Keratinocyte (primary cell): ENCODE measurements at regions not wholly inside any gene's neighbourhood (a gene's known extent, or its start where the extent isn't known, plus 50 kb on each side); places are given as distances from the start of the nearest gene placed in this dataset.

ENCODE experiments used
- DNase-seq: peaks from one replicate; pipeline ENCODE4 v3.0.0-alpha.2; 2011; ENCODE audit warnings: low read depth, missing footprints, low spot score
- FAIRE-seq: peaks from 2 replicates; lab custom pipeline; 2011; peaks lifted over from hg19 to GRCh38; lab: Jason Lieb, UNC
- H2AFZ ChIP-seq: 2 replicates; pipeline ENCODE4 v1.6.0; 2012; ENCODE audit warnings: low read length, control low read depth, inconsistent platforms; ENCODE audit not compliant: control insufficient read depth
- H3K27ac ChIP-seq: 2 replicates; pipeline ENCODE4 v1.5.1; 2011; ENCODE audit warnings: low read length; ENCODE audit not compliant: control insufficient read depth, insufficient read depth
- H3K27me3 ChIP-seq: 3 replicates; pipeline ENCODE4 v1.6.0; 2011; ENCODE audit warnings: low read length; ENCODE audit not compliant: control insufficient read depth, insufficient read depth; ENCODE audit errors: extremely low read depth
- H3K36me3 ChIP-seq, 2 experiments: 2 replicates in 1 of 2; 3 replicates in 1 of 2; pipeline ENCODE4 v1.5.1; 2011; ENCODE audit warnings: low read length in 2 of 2, mild to moderate bottlenecking in 1 of 2; ENCODE audit not compliant: control insufficient read depth in 2 of 2, insufficient read depth in 2 of 2; ENCODE audit errors: extremely low read depth in 1 of 2
- H3K4me1 ChIP-seq: 3 replicates; pipeline ENCODE4 v1.5.1; 2011; ENCODE audit warnings: low read length; ENCODE audit not compliant: control insufficient read depth, insufficient read depth; ENCODE audit errors: extremely low read depth
- H3K4me2 ChIP-seq: 3 replicates; pipeline ENCODE4 v1.6.0; 2011; ENCODE audit warnings: low read depth, low read length; ENCODE audit not compliant: control insufficient read depth, insufficient read depth; ENCODE audit errors: extremely low read depth
- H3K4me3 ChIP-seq, 3 experiments: fragments of 200-600 bp in 1 of 3; sonication (generic) in 1 of 3; 2 replicates in 2 of 3; 3 replicates in 1 of 3; pipeline ENCODE4 v1.5.1; 2011 to 2016; ENCODE audit warnings: low read length in 3 of 3, mild to moderate bottlenecking in 3 of 3, control low read depth in 2 of 3, inconsistent platforms in 1 of 3, low read depth in 1 of 3, mixed read lengths in 1 of 3, mixed run types in 1 of 3, moderate library complexity in 1 of 3; ENCODE audit not compliant: control insufficient read depth in 2 of 3, insufficient read depth in 2 of 3; ENCODE audit errors: extremely low read depth in 1 of 3
- H3K79me2 ChIP-seq: 2 replicates; pipeline ENCODE4 v1.6.0; 2012; ENCODE audit warnings: low read length; ENCODE audit not compliant: control insufficient read depth, insufficient read depth
- H3K9ac ChIP-seq: 3 replicates; pipeline ENCODE4 v1.6.0; 2011; ENCODE audit warnings: low read length; ENCODE audit not compliant: control insufficient read depth, insufficient read depth; ENCODE audit errors: extremely low read depth
- H3K9me1 ChIP-seq: 3 replicates; pipeline ENCODE4 v1.6.0; 2011; ENCODE audit warnings: low read length; ENCODE audit not compliant: control insufficient read depth, insufficient read depth; ENCODE audit errors: extremely low read depth
- H3K9me3 ChIP-seq: 2 replicates; pipeline ENCODE4 v1.5.1; 2012; ENCODE audit warnings: low read depth, low read length; ENCODE audit not compliant: control insufficient read depth
- H4K20me1 ChIP-seq: 3 replicates; pipeline ENCODE4 v1.6.0; 2011; ENCODE audit warnings: low read length; ENCODE audit not compliant: control insufficient read depth, insufficient read depth; ENCODE audit errors: extremely low read depth
- EZH2 ChIP-seq: IDR thresholded peaks from one replicate; pipeline ENCODE4 v1.6.1; 2012; ENCODE audit warnings: inconsistent platforms, mild to moderate bottlenecking, low read length, moderate library complexity
- dilution Hi-C: fragments of 300-500 bp; cut with MboI; formaldehyde crosslinking; loops from one replicate; pipeline ENCODE4 v1.7.0; 2020; ENCODE audit warnings: low sequenced_read_pairs; ENCODE audit not compliant: extremely low pct_ligation_motif_present
- TF ChIP-seq, protein P1 (sequence below), 3 experiments: IDR thresholded peaks in 1 of 3; conservative IDR thresholded peaks in 1 of 3; optimal IDR thresholded peaks in 1 of 3; 2 replicates in 2 of 3; 3 replicates in 1 of 3; pipeline versions ENCODE3 to v1.5.1; 2011; ENCODE audit warnings: low read length in 3 of 3, mild to moderate bottlenecking in 3 of 3, moderate library complexity in 2 of 3, control low read depth in 1 of 3, inconsistent platforms in 1 of 3; ENCODE audit not compliant: insufficient read depth in 2 of 3; ENCODE audit errors: extremely low read depth in 1 of 3

DNA sequence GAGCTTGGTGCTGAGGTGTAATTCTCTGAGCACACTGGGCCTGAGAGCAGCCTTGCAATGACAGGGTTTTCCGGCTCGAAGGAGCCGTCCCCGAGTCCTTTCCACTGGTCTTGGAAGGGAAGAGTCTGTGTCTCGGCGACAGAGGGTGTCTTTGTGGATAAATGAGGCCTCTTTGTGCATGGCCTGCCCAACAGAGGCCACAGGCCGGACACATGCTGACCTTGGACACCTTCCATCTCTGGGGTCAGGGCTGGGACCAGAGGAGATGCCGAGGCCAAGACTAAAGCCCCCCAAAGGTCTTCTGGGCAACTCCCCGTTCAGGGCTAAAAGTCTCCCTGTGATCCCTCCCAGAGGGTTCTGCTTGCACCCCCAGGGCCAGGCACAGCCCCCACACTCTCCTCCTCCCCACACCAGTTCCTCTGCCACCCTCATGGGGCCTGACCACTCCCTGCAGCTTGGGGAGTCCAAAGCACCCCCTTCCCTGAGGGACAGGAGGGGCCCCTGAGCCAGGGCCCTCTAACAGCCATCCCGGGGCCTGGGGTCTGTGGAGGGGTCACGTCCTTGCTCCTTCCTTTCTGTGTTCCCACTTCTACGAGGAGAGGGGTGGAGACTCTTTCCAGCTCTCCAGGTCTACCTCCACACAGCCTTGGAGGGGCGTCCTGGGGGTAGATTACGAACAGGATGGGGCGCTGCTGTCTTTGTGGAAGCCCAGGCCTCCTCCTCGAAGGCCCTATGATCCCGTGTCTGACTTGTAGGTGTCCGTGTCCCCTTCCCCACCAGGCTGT is 130.6 kb upstream of the FAM20C start:
- Histone ChIP-seq H4K20me1 (no peaks in the 10 kb centered on the region), H2AFZ (no peak overlapping the region), H3K4me3 (no peak overlapping the region), H3K79me2 (no peaks in the 10 kb centered on the region), H3K9me3 (no peaks in the 10 kb centered on the region), H3K36me3 (no peaks in the 10 kb centered on the region), H3K9me1 (no peaks in the 10 kb centered on the region), H3K27ac (no peak overlapping the region), H3K27me3 (peaks cover 11% of the 10 kb centered on the region), H3K9ac (no peak overlapping the region), H3K4me2 (no peak overlapping the region), H3K4me1 (no peaks in the 10 kb centered on the region)
- FAIRE-seq = no peak
- DNase-seq = no peak
- dilution Hi-C loops = no loop called here
- TF ChIP-seq, protein P1, sequence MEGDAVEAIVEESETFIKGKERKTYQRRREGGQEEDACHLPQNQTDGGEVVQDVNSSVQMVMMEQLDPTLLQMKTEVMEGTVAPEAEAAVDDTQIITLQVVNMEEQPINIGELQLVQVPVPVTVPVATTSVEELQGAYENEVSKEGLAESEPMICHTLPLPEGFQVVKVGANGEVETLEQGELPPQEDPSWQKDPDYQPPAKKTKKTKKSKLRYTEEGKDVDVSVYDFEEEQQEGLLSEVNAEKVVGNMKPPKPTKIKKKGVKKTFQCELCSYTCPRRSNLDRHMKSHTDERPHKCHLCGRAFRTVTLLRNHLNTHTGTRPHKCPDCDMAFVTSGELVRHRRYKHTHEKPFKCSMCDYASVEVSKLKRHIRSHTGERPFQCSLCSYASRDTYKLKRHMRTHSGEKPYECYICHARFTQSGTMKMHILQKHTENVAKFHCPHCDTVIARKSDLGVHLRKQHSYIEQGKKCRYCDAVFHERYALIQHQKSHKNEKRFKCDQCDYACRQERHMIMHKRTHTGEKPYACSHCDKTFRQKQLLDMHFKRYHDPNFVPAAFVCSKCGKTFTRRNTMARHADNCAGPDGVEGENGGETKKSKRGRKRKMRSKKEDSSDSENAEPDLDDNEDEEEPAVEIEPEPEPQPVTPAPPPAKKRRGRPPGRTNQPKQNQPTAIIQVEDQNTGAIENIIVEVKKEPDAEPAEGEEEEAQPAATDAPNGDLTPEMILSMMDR (optimal IDR thresholded peaks at IDR 0.05 in 1 of 3, IDR thresholded peaks at IDR 0.05 in 1 of 3, conservative IDR thresholded peaks at IDR 0.05 in 1 of 3; ENCODE audit: extremely low read depth in 1 of 3, insufficient read depth in 2 of 3, low read length in 3 of 3) = no peak
- no peak for TF ChIP-seq EZH2

DNA sequence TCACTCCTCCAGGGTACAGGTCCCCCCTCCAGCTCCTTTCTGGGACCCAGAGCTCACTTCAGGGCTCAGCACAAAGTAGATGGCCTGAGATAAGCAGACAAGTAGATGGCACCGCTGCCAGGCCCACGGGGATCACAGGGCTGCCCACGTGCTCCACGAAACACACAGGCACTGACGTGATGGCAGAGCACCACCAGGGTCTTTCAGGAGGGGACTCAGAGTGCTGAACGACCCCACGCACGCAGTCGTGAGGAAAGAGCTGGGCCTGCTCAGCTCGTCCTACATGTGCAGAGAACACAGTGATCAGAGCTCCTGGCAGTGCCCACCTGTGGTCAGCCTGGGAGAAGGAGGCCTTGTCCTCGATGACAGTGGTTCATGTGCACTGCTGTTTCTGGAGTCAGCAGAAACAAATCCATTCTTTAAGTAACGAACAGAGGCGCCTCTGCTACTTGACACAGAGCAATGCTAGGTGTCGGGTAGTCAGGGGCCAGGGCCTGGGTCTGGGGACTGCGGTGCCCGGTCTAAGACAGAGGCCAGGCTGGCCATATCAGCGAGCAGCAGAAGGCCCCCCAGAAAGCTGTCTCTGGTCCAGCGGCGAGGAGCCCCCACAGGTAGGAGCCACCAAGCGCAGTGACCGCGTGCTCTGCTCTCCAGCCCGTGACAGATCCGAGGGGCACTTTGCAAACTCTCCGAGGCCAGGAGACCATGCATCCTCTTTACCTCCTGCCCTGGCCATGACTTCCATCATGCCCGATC is 129.8 kb upstream of the FAM20C start:
- dilution Hi-C loops = no loop called here
- Histone ChIP-seq H2AFZ (no peak overlapping the region), H4K20me1 (no peaks in the 10 kb centered on the region), H3K27me3 (peaks cover 12% of the 10 kb centered on the region), H3K9ac (no peak overlapping the region), H3K9me3 (no peaks in the 10 kb centered on the region), H3K4me2 (no peak overlapping the region), H3K4me3 (no peak overlapping the region), H3K4me1 (no peaks in the 10 kb centered on the region), H3K9me1 (no peaks in the 10 kb centered on the region), H3K79me2 (no peaks in the 10 kb centered on the region), H3K36me3 (no peaks in the 10 kb centered on the region), H3K27ac (no peak overlapping the region)
- DNase-seq (no peak), FAIRE-seq (no peak)
- TF ChIP-seq, protein P1 (optimal IDR thresholded peaks at IDR 0.05 in 1 of 3, IDR thresholded peaks at IDR 0.05 in 1 of 3, conservative IDR thresholded peaks at IDR 0.05 in 1 of 3; ENCODE audit: extremely low read depth in 1 of 3, insufficient read depth in 2 of 3, low read length in 3 of 3) = no peak
- no peak for TF ChIP-seq EZH2
